ENCODE measurements at regions not wholly inside any gene's neighbourhood (a gene's known extent, or its start where the extent isn't known, plus 50 kb on each side); places are given as distances from the start of the nearest gene placed in this dataset.

DNA sequence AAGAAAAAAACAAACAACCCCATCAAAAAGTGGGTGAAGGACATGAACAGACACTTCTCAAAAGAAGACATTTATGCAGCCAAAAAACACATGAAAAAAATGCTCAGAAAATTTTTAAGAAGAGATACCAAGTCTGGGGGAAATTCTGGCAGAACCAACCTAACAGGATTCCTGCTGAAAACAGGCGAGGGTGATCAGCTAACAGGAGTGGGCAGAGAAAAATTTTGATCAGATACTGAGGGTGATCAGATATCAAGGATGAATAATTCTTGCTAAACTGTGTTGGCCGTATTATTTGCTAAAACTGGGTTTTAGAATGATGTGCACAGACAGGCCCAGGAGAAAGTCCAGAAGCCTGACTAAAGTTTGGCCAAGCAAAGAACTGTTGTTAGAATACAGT is 557.3 kb downstream of the CD109 start:
- Histone ChIP-seq H3K27me3 (ENCODE audit: control insufficient read depth in 1 of 2, insufficient read depth in 2 of 2, low read length in 2 of 2) (no peaks in the 10 kb centered on the region), H3K4me1 (ENCODE audit: control insufficient read depth, insufficient read depth, low read length) (peaks cover 8% of the 10 kb centered on the region), H3K36me3 (ENCODE audit: control insufficient read depth in 2 of 2, insufficient read depth in 2 of 2, low read length in 2 of 2) (no peaks in the 10 kb centered on the region), H3K9me3 (ENCODE audit: control insufficient read depth in 2 of 2, low read length in 2 of 2) (no peaks in the 10 kb centered on the region), H3K9ac (ENCODE audit: low read length in 2 of 2) (no peak overlapping the region), H3K27ac (ENCODE audit: low read length) (no peak overlapping the region), H3K4me3 (ENCODE audit: low read length in 2 of 2) (no peak overlapping the region)

DNA sequence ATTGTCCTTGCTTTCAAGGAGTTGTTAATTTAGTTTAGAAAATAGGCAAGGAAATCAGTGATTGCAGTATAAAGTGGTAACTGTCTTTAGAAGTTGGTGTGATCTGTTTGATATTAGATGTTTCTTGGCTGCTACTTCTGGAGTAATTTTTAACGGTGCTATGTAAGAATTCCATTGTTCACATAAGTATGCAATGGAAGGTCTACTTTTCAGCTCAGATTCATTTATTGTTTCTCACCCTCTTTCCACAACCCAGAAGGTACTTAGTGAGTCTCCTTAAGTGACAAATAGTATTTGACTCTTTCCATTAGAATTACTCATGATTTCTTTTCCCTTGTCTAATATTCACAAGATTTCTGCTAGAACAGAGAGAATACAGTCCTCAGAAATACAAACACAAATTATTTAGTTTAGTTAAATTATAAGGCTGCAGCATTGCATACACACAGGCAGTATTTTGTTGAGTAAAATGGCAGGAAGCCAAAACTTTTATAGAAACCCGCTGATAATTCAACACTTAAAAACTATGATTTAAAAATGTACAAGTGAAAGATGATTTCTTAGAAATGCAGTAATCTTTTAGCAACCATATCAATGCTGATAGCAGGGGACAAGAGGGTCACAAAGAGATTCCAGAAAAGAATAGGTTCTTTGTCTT is 554.3 kb downstream of the CD109 start:
- H3K27me3 ChIP-seq (ENCODE audit: control insufficient read depth in 1 of 2, insufficient read depth in 2 of 2, low read length in 2 of 2) = no peaks in the 10 kb centered on the region
- H3K27ac ChIP-seq (ENCODE audit: low read length) = no peak overlapping the region
- H3K36me3 ChIP-seq (ENCODE audit: control insufficient read depth in 2 of 2, insufficient read depth in 2 of 2, low read length in 2 of 2) = no peaks in the 10 kb centered on the region
- no peak overlapping the region for H3K9ac ChIP-seq (ENCODE audit: low read length in 2 of 2)
- no peaks in the 10 kb centered on the region for H3K9me3 ChIP-seq (ENCODE audit: control insufficient read depth in 2 of 2, low read length in 2 of 2)
- H3K4me1 ChIP-seq (ENCODE audit: control insufficient read depth, insufficient read depth, low read length) = peaks cover 8% of the 10 kb centered on the region
- H3K4me3 ChIP-seq (ENCODE audit: low read length in 2 of 2) = no peak overlapping the region

DNA sequence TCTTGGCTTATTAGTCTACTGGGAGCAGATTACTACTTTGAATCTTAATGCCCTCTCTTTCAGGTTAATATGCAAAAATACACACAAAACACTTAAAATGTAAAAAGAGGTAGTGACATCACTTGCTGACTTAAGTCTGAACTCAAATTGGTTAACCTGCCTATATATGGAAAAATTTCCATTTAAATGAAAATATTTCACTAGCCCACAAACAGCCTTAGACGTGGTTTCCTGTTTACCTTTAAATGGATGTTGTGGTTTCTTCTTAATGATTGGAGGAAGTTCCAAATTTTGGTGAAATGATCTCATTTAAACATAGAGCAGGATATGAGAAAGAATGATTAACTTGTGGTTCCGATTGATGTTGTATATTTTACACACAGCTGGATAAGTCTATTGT is 553.7 kb downstream of the CD109 start:
- Histone ChIP-seq H3K27ac (ENCODE audit: low read length) (no peak overlapping the region), H3K9ac (ENCODE audit: low read length in 2 of 2) (no peak overlapping the region), H3K9me3 (ENCODE audit: control insufficient read depth in 2 of 2, low read length in 2 of 2) (no peaks in the 10 kb centered on the region), H3K36me3 (ENCODE audit: control insufficient read depth in 2 of 2, insufficient read depth in 2 of 2, low read length in 2 of 2) (no peaks in the 10 kb centered on the region), H3K4me1 (ENCODE audit: control insufficient read depth, insufficient read depth, low read length) (peaks cover 8% of the 10 kb centered on the region), H3K4me3 (ENCODE audit: low read length in 2 of 2) (no peak overlapping the region), H3K27me3 (ENCODE audit: control insufficient read depth in 1 of 2, insufficient read depth in 2 of 2, low read length in 2 of 2) (no peaks in the 10 kb centered on the region)

DNA sequence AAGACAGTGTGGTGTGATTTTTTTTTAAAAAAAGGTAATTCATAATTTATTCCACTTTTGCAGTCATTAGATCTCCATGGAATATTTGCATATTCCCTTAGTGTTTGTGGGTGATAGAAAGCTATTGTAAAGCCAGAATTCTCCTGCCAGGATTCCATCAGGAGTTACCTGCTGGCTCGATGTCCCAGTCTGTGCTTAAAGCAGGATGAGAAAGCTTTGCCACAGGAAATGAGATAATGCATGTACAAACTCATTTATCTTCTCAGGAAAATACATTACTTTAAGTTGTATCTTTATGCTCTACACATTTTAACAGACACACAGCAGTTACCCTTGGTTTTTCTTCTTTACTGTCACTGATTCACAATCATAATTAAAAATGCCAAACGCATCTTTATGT is 553.0 kb downstream of the CD109 start:
- no peak overlapping the region for H3K9ac ChIP-seq (ENCODE audit: low read length in 2 of 2)
- H3K27me3 ChIP-seq (ENCODE audit: control insufficient read depth in 1 of 2, insufficient read depth in 2 of 2, low read length in 2 of 2) = no peaks in the 10 kb centered on the region
- H3K4me3 ChIP-seq (ENCODE audit: low read length in 2 of 2) = no peak overlapping the region
- no peaks in the 10 kb centered on the region for H3K9me3 ChIP-seq (ENCODE audit: control insufficient read depth in 2 of 2, low read length in 2 of 2)
- no peak overlapping the region for H3K27ac ChIP-seq (ENCODE audit: low read length)
- no peaks in the 10 kb centered on the region for H3K36me3 ChIP-seq (ENCODE audit: control insufficient read depth in 2 of 2, insufficient read depth in 2 of 2, low read length in 2 of 2)
- H3K4me1 ChIP-seq (ENCODE audit: control insufficient read depth, insufficient read depth, low read length) = peaks cover 8% of the 10 kb centered on the region

DNA sequence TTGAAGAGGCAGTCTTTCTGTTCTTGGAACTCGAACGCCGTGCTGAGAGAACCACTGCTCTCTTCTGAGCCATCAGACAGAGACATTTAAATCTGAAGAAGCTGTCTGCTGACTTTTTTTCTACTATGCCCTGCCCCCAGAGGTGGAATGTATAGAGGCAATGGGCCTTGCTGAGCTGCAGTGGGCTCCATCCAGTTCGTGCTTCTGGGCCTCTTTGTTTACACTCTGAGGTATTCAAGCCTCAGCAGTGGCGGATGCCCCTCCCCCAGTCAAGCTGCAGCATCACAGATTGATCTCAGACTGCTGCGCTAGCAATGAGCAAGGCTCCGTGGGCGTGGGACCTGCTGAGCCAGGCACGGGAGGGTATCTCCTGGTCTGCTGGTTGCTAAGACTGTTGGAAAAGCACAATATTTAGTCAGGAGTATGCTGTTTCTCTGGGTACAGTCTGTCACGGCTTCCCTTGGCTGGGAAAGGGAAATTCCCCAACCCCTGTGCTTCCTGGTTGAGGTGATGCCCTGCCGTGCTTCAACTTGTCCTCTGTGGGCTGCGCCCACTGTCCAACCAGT is 526.8 kb downstream of the CD109 start:
- Histone ChIP-seq H3K9me3 (ENCODE audit: control insufficient read depth in 2 of 2, low read length in 2 of 2) (no peaks in the 10 kb centered on the region), H3K9ac (ENCODE audit: low read length in 2 of 2) (no peak overlapping the region), H3K27me3 (ENCODE audit: control insufficient read depth in 1 of 2, insufficient read depth in 2 of 2, low read length in 2 of 2) (no peaks in the 10 kb centered on the region), H3K4me1 (ENCODE audit: control insufficient read depth, insufficient read depth, low read length) (no peaks in the 10 kb centered on the region), H3K4me3 (ENCODE audit: low read length in 2 of 2) (no peak overlapping the region), H3K36me3 (ENCODE audit: control insufficient read depth in 2 of 2, insufficient read depth in 2 of 2, low read length in 2 of 2) (no peaks in the 10 kb centered on the region), H3K27ac (ENCODE audit: low read length) (no peak overlapping the region)

DNA sequence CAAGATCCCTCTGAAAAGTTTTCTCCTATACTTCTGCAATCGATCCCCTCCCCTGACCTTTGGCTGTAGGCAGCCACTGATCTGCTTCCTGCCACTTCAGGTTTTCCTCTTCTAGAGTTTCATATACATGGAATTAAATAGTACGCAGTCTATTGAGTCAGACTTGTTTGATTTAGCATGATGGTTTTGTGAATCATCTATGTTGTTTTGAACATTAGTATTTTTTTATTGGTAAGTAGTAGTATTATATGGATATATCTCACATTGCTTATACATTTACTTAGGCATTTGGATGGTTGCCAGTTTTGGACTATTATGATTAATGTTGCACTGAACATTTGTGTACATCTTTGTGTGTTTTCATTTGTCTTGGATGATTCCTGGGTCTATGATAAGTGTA is 518.0 kb downstream of the CD109 start:
- H3K36me3 ChIP-seq (ENCODE audit: control insufficient read depth in 2 of 2, insufficient read depth in 2 of 2, low read length in 2 of 2) = no peaks in the 10 kb centered on the region
- no peak overlapping the region for H3K27ac ChIP-seq (ENCODE audit: low read length)
- H3K9ac ChIP-seq (ENCODE audit: low read length in 2 of 2) = no peak overlapping the region
- no peaks in the 10 kb centered on the region for H3K4me1 ChIP-seq (ENCODE audit: control insufficient read depth, insufficient read depth, low read length)
- no peaks in the 10 kb centered on the region for H3K9me3 ChIP-seq (ENCODE audit: control insufficient read depth in 2 of 2, low read length in 2 of 2)
- H3K4me3 ChIP-seq (ENCODE audit: low read length in 2 of 2) = no peak overlapping the region
- H3K27me3 ChIP-seq (ENCODE audit: control insufficient read depth in 1 of 2, insufficient read depth in 2 of 2, low read length in 2 of 2) = no peaks in the 10 kb centered on the region

DNA sequence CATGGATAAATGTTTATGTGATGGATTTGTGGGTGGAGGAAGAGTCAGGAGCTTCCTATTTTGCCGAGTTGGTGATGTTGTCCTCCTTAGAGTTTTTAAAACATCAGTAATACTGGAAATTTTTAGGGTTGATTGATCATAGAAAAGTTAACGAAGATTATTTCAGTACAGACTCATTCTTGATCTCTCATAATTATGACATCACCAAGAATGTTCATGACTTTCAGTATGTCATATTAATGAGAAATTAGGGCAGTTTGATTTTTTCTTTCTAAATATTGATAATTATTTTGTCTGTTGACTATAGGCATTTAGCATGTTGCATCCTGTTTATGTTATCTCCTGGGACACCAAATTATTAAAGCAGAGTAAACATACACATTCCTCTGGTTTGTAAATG is 512.2 kb downstream of the CD109 start:
- no peak overlapping the region for H3K4me3 ChIP-seq (ENCODE audit: low read length in 2 of 2)
- no peaks in the 10 kb centered on the region for H3K36me3 ChIP-seq (ENCODE audit: control insufficient read depth in 2 of 2, insufficient read depth in 2 of 2, low read length in 2 of 2)
- H3K4me1 ChIP-seq (ENCODE audit: control insufficient read depth, insufficient read depth, low read length) = no peaks in the 10 kb centered on the region
- peaks cover 2 to 4% of the 10 kb centered on the region in 2 donors for H3K9me3 ChIP-seq (ENCODE audit: control insufficient read depth in 2 of 2, low read length in 2 of 2)
- no peak overlapping the region for H3K9ac ChIP-seq (ENCODE audit: low read length in 2 of 2)
- no peak overlapping the region for H3K27ac ChIP-seq (ENCODE audit: low read length)
- no peaks in the 10 kb centered on the region for H3K27me3 ChIP-seq (ENCODE audit: control insufficient read depth in 1 of 2, insufficient read depth in 2 of 2, low read length in 2 of 2)

DNA sequence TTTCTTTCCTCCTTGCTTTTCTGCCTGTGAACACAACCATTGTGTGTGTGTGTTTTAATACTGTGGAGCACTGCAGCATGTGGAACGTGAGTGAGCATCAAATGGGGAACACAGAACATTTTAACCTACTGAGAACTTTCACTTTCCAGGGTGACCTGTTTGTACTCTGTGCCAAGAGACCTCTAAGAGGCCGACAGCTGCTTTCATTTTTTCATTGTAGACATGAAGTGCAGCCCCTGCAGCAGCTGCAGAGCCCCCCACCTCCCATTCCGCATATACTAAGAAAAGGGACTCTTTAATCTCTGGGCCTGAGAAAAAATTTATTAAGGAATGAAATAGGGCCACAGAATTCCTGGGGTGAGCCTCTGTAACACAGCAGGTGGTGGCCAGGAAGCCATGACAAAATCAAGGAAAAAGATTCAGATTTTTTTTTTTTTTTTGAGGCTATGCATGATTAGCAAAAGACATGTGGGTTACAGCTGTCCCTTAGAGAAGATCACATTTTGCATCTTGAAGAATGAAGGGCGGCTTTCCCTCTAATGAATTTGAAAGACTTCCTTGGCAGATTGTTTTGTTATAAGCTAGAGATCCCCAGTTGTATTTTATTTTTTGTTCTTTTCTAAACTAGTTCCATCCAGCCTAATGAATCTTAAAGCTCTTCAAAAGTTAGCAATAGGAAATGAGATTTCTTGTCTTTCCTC is 503.4 kb downstream of the CD109 start:
- Histone ChIP-seq H3K4me3 (ENCODE audit: low read length in 2 of 2) (no peak overlapping the region), H3K9me3 (ENCODE audit: control insufficient read depth in 2 of 2, low read length in 2 of 2) (no peaks in the 10 kb centered on the region), H3K9ac (ENCODE audit: low read length in 2 of 2) (no peak overlapping the region), H3K27ac (ENCODE audit: low read length) (no peak overlapping the region), H3K36me3 (ENCODE audit: control insufficient read depth in 2 of 2, insufficient read depth in 2 of 2, low read length in 2 of 2) (no peaks in the 10 kb centered on the region), H3K4me1 (ENCODE audit: control insufficient read depth, insufficient read depth, low read length) (no peaks in the 10 kb centered on the region), H3K27me3 (ENCODE audit: control insufficient read depth in 1 of 2, insufficient read depth in 2 of 2, low read length in 2 of 2) (no peaks in the 10 kb centered on the region)

DNA sequence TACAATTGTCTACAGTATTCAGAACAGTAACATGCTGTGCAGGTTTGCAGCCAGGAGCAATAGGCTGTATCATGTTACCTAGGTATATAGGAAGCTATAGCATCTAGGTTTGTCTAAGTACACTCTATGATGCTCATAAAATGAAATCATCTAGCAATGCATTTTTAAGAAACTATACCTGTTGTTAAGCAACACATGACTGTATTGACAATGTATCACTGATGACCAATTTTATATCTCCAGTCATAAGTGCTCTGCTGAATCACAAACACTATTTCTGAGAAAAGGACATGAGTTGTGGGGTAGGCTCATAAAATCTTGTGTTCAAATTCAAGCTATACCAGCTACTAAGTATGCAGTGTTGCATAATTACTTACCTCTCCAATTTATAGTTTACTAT is 501.3 kb downstream of the CD109 start:
- Histone ChIP-seq H3K27ac (ENCODE audit: low read length) (no peak overlapping the region), H3K9me3 (ENCODE audit: control insufficient read depth in 2 of 2, low read length in 2 of 2) (peaks cover 0 to 2% of the 10 kb centered on the region in 2 donors), H3K4me3 (ENCODE audit: low read length in 2 of 2) (no peak overlapping the region)

DNA sequence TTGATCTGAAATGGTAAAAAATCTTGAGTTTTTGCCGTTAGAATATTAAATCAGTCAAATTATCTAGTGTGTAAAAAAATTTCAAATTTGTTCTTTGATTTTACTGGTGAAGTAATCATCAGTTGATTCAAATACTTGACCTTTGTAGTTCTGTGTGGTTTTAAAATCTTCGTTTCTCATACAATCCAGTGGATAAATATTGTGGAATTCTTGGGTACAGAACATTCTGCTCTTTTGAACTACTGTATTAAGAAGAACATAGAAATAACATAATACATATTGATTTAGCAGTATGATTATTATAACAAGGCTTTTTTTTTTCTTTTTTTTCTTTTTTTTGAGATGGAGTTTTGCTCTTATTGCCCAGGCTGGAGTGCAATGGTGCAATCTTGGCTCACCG is 491.8 kb downstream of the CD109 start:
- Histone ChIP-seq H3K4me3 (ENCODE audit: low read length in 2 of 2) (no peak overlapping the region), H3K27me3 (ENCODE audit: control insufficient read depth in 1 of 2, insufficient read depth in 2 of 2, low read length in 2 of 2) (no peaks in the 10 kb centered on the region), H3K4me1 (ENCODE audit: control insufficient read depth, insufficient read depth, low read length) (no peaks in the 10 kb centered on the region), H3K36me3 (ENCODE audit: control insufficient read depth in 2 of 2, insufficient read depth in 2 of 2, low read length in 2 of 2) (no peaks in the 10 kb centered on the region), H3K9me3 (ENCODE audit: control insufficient read depth in 2 of 2, low read length in 2 of 2) (no peaks in the 10 kb centered on the region), H3K9ac (ENCODE audit: low read length in 2 of 2) (no peak overlapping the region), H3K27ac (ENCODE audit: low read length) (no peak overlapping the region)

More for the DNA sequence above, 501.3 kb downstream of the CD109 start:
- H3K36me3 ChIP-seq (ENCODE audit: control insufficient read depth in 2 of 2, insufficient read depth in 2 of 2, low read length in 2 of 2) = no peaks in the 10 kb centered on the region
- H3K9ac ChIP-seq (ENCODE audit: low read length in 2 of 2) = no peak overlapping the region
- H3K27me3 ChIP-seq (ENCODE audit: control insufficient read depth in 1 of 2, insufficient read depth in 2 of 2, low read length in 2 of 2) = no peaks in the 10 kb centered on the region
- no peaks in the 10 kb centered on the region for H3K4me1 ChIP-seq (ENCODE audit: control insufficient read depth, insufficient read depth, low read length)

DNA sequence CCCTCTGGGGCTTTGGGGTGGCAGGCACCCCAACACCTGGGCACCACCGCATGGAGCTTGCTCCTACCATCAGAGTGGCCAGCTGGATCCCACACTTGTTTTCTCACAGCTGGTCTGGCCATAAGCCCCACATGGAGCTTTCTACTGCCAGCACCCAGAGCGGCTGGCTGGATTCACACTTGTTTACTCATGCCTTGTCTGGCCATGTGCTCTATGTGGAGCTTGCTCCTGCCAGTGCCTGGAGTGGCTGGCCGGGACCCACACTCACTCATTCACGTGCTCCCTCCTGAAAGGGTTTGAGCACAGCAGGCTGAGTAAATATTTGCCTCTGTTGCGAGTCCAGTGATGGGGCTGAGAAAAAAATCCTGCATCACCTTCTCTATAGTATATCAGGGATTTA is 487.0 kb downstream of the CD109 start:
- H3K9me3 ChIP-seq (ENCODE audit: control insufficient read depth in 2 of 2, low read length in 2 of 2) = no peaks in the 10 kb centered on the region
- no peaks in the 10 kb centered on the region for H3K36me3 ChIP-seq (ENCODE audit: control insufficient read depth in 2 of 2, insufficient read depth in 2 of 2, low read length in 2 of 2)
- H3K27me3 ChIP-seq (ENCODE audit: control insufficient read depth in 1 of 2, insufficient read depth in 2 of 2, low read length in 2 of 2) = no peaks in the 10 kb centered on the region
- H3K4me3 ChIP-seq (ENCODE audit: low read length in 2 of 2) = peak overlapping the region in 1 of 2 donors; percentile 7
- no peak overlapping the region for H3K9ac ChIP-seq (ENCODE audit: low read length in 2 of 2)
- H3K4me1 ChIP-seq (ENCODE audit: control insufficient read depth, insufficient read depth, low read length) = no peaks in the 10 kb centered on the region
- H3K27ac ChIP-seq (ENCODE audit: low read length) = peak overlapping the region; percentile 1

Data from stomach smooth muscle (tissue), 2 donors.